ENCODE measurements at regions not wholly inside any gene's neighbourhood (a gene's known extent, or its start where the extent isn't known, plus 50 kb on each side); places are given as distances from the start of the nearest gene placed in this dataset.

DNA sequence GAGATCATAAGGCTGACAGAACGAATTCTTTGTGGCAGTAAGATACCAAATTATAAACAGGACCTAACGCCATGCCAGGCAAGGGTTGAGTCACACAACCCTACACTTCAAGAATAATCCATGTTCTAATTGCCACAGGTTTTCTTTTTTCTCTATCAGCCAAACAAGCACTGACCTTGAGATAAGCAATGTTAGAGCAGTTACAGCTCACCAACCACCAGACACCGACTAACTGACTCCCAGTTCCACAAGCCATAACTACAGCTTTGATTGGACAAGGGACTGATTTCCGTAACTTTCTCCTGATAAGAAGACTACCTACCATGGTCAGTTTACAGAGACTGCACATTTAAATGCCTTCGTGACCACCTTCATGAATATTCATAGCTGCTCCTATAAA lies 149.6 kb downstream of the PTPRU start:
- no peak for DNase-seq (ENCODE audit: low read depth in 2 of 2)

DNA sequence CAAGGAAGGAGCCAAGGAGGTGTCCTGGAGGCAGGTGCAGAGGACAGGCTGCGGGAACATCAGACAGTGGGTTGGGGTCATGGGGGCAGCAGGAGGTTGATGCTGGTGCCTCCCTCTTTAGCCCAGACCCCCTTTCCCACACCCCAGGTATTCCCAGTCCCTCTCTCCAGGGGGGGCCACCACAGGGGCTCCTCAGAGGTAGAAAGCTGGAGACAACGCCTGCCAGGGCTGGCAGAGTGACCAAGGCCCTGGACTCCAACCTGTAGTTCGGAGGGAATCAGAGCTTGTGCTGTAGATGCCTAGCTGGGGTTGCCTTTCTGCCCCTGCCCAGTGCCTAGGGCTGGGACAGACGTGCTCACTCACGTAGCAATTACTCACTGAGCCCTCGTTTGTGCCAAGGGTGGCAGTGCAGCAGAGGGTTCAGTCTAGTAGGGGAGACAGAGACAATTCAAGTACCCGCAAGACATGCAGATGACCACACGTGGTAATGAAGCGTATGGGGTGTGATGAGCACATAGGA lies 148.2 kb downstream of the PTPRU start:
- no peak for DNase-seq (ENCODE audit: low read depth in 2 of 2)

DNA sequence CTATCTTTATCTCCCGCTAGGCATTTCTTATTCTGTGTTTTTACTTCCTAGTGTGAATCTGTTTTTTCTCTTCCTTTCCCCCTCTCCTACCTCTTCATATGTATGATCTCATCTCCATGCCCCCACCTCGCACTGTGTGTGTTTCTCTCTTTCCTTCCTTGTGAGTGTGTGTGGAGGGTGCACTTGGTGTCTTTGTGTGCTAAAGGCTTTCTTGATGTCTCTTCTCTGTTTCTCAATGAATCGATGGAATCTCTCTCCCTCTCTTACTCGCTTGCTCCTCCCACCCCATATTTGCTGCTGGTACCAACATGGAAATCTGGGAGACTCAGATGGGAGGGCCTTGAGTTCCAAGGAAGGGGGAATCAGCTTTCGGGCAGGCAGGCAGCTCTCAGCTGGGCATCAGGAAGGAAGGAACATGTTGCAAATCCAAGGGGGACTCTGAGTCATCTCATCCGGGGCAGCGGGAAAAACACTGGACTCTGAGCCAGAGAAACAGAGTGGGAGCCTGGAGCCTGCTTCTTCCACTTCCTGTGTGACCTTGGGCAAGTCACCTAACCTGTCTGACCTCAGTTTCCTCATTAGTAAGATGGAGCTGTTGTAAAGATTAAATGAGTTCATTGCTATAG lies 147.5 kb downstream of the PTPRU start:
- DNase-seq (ENCODE audit: low read depth in 2 of 2): peak; percentile 12 to 80

DNA sequence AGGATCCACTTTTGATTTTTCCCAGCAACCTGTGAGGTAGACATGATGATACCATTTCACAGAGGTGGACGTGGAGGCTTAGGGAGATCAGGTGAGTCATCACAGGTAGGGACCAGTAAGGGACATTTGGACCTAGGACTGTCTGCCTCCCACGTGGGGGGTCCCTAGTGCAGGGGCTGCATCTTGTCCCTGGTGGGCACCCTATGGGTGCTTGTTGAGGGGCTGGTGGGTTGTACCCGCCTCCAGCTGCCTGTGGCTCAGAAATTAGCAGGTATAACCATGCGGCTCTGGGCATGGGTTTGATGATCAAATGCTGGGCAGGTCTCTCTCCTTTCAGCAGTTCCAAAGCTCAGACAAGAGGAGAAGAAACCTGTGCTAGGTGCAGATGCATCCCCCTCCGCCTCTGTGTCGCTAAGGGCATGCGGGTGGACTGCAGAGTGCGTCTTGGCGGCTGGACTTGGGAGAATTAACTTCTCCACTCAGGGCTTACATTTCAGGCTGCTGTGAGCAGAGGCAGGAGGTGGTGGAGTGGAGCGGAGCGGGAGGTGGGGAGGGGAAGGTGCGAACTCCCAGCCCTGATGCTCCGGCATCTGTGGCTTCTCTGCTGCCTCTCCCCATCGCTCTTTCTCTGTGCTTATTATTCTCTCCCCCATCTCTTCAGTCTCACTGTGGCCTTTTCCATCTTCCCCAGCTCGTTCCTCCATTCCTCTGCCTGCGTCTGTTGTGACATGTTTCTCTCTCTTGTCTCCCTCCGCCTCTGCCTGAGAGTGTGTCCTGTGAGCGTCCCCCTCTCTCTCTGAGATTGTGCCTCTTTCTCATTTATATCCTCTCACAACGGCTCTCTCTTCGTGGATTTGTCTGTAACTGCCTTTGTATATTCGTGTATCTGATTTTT lies 146.8 kb downstream of the PTPRU start:
- no peak for DNase-seq (ENCODE audit: low read depth in 2 of 2)

DNA sequence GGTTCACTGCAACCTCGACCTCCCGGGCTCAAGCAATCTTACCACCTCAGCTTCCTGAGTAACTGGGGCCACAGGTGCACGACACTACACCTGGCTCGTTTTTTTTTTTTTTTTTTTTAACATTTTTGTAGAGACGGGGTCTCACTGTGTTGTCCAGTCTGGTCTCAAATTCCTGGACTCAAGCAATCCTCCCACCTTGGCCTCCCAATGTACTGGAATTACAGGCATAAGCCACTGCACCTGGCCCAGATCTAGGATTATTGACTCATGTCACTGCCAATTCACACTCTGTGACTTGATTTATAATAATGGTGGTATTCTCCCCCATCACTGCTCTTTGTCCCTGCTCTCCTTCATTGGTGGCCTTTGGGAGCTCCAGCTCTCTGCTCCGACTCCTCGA lies 145.1 kb downstream of the PTPRU start:
- DNase-seq (ENCODE audit: low read depth in 2 of 2): no peak

DNA sequence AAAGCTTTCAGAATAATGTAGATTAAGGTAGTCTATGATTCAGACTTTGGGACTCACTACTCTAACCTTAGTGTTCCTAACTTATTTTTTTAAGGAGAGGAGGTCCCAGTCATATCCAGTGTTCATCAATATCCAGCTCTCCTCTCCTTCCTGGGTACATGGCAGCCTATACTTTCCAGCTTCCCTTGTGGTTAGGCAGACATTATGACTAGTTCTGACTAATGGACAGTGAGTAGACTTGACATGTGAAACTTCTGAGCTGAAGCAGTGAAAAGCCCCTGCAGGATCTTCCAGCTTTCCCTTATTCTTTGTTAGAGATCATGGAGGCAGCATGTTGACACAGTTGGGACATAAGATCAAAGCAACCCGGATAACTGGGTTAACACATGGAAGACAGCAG lies 144.2 kb downstream of the PTPRU start:
- peak in 1 of 2 donors; percentile 72 for DNase-seq (ENCODE audit: low read depth in 2 of 2)

DNA sequence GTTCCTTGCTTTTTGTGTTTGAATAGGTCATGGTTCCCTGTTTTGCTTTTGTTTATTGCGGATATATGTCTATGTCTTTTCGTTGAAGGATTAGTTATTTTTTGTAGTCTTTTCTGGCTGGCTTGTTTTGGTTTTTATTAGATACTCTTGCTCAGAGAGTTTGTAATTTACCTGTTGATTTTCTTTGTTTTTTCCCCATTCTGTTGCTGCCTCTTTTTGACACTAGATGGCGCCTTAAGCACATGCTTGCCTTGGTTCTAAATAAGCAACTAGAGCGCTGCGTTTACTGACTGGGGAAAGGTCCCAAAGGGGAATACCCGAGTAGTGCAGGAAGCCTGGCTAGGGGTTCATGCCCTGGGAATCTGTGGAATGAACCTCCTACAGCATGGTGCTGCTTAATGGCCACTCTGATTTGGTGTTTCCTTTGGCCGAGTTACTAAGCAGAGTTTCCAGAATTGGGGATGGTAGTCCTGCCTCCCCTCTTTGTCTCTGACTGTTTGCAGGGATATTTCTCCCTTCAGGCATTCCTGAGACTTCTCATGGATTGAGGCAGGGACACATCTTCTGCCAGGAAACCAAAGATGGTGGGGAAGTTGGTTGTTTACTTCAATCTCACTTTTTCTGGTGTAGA lies 143.2 kb downstream of the PTPRU start:
- DNase-seq (ENCODE audit: low read depth in 2 of 2): peak; percentile 49 to 72

Measured in lung microvascular endothelial cell (primary cell).